Esophagus (tissue), 2 donors: ENCODE measurements at regions not wholly inside any gene's neighbourhood (a gene's known extent, or its start where the extent isn't known, plus 50 kb on each side); places are given as distances from the start of the nearest gene placed in this dataset.
"Not testable (repeated sequence)": the region's sequence is repeated elsewhere in the genome, so short reads cannot be mapped to it uniquely, and the experiment has no call there.

ENCODE experiments used
- H3K27ac ChIP-seq, 2 donors: one replicate each; pipeline ENCODE4 v1.5.1; 2013; ENCODE audit warnings: low read depth in 2 of 2, mild to moderate bottlenecking in 2 of 2, inconsistent platforms in 1 of 2, low read length in 1 of 2, moderate library complexity in 1 of 2
- H3K27me3 ChIP-seq, 2 donors: one replicate each; pipeline ENCODE4 v1.6.1; 2013; ENCODE audit warnings: low read length in 2 of 2, control low read depth in 1 of 2, mild to moderate bottlenecking in 1 of 2; ENCODE audit not compliant: insufficient read depth in 2 of 2, control insufficient read depth in 1 of 2
- H3K36me3 ChIP-seq, 2 donors: one replicate each; pipeline ENCODE4 v1.6.1; 2013; ENCODE audit warnings: low read length in 1 of 2; ENCODE audit not compliant: control insufficient read depth in 2 of 2, insufficient read depth in 2 of 2
- H3K4me1 ChIP-seq, 2 donors: one replicate each; pipeline ENCODE4 v1.6.1; 2013; ENCODE audit warnings: low read length in 1 of 2; ENCODE audit not compliant: control insufficient read depth in 2 of 2, insufficient read depth in 2 of 2
- H3K4me3 ChIP-seq, 2 donors: one replicate each; pipeline ENCODE4 v1.5.1; 2013; ENCODE audit warnings: low read length in 2 of 2, mild to moderate bottlenecking in 2 of 2, low read depth in 1 of 2, moderate library complexity in 1 of 2
- H3K9me3 ChIP-seq, 2 donors: one replicate each; pipeline ENCODE4 v1.6.1; 2013; ENCODE audit warnings: mild to moderate bottlenecking in 2 of 2, low read depth in 1 of 2, low read length in 1 of 2, moderate library complexity in 1 of 2; ENCODE audit not compliant: control insufficient read depth in 2 of 2, insufficient read depth in 1 of 2
- WGBS, 2 donors: extraction: QIAGEN DNeasy Blood & Tissue Kit; methylation state at CpG; one replicate each; pipeline ENCODE4 v1.1.7; 2013; 5-methylcytosine and 5-hydroxymethylcytosine counted together
- donor health status: healthy with polysubstance abuse.
- donor health status: Bipolar disorder and iron deficiency.

- not testable (repeated sequence) for H3K4me1 ChIP-seq, H3K27me3 ChIP-seq, H3K36me3 ChIP-seq, H3K4me3 ChIP-seq, H3K9me3 ChIP-seq, H3K27ac ChIP-seq
- 86 to 89% methylated on average over 5 of the region's 5 CpGs for WGBS, 2 donors
Measured at GRCh38 chr6:178929-179328, 113.4 kb upstream of the DUSP22 start.

DNA sequence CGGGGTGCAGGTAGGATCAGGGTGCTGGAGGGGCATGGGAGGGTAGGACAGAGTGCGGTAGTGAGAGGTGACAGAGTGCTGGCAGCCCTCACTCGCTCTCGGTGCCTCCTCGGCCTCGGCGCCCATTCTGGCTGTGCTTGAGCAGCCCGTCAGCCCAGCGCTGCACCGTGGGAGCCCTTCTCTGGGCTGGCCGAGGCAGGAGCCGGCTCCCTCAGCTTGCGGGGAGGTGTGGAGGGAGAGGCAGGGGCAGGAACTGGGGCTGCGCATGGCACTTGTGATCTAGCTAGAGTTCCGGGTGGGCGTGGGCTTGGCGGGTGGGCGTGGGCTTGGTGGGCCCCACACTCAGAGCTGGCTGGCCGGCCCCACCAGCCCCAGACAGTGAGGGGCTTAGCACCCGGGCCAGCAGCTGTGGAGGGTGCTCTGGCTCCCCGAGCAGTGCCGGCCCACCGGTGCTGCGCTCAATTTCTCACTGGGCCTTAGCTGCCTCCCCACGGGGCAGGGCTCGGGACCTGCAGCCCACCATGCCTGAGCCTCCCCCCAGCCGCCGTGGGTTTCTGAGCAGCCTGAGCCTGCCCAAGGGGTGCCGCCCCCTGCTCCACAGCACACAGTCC is 112.8 kb upstream of the DUSP22 start:
- 93 to 97% methylated on average over 28 to 29 of the region's 29 CpGs for WGBS, 2 donors
- Histone ChIP-seq H3K27me3 (no peaks in the 10 kb centered on the region), H3K36me3 (no peaks in the 10 kb centered on the region), H3K9me3 (peaks cover 0 to 2% of the 10 kb centered on the region in 2 donors), H3K4me3 (no peak overlapping the region), H3K4me1 (no peaks in the 10 kb centered on the region), H3K27ac (no peak overlapping the region)

GRCh38 chr6:180091-180694 is 112.1 kb upstream of the DUSP22 start:
- WGBS, 2 donors = 74 to 80% methylated on average over 13 of the region's 13 CpGs
- H3K9me3 ChIP-seq, H3K4me3 ChIP-seq, H3K36me3 ChIP-seq, H3K27me3 ChIP-seq, H3K27ac ChIP-seq, H3K4me1 ChIP-seq: not testable (repeated sequence)

- no peak overlapping the region for H3K27ac ChIP-seq
Measured at GRCh38 chr6:181049-181654, 111.1 kb upstream of the DUSP22 start.

GRCh38 chr6:183668-184067 is 108.6 kb upstream of the DUSP22 start:
- Histone ChIP-seq H3K4me1 (no peaks in the 10 kb centered on the region), H3K4me3 (no peak overlapping the region), H3K27me3 (no peaks in the 10 kb centered on the region), H3K36me3 (no peaks in the 10 kb centered on the region), H3K9me3 (peaks cover 0 to 2% of the 10 kb centered on the region in 2 donors), H3K27ac (no peak overlapping the region)
- WGBS, 2 donors = 85 to 90% methylated on average over 2 of the region's 2 CpGs

More at GRCh38 chr6:181049-181654, 111.1 kb upstream of the DUSP22 start:
- Histone ChIP-seq H3K36me3 (no peaks in the 10 kb centered on the region), H3K9me3 (peaks cover 0 to 2% of the 10 kb centered on the region in 2 donors), H3K4me3 (no peak overlapping the region), H3K27me3 (no peaks in the 10 kb centered on the region), H3K4me1 (no peaks in the 10 kb centered on the region)
- WGBS, 2 donors = 48 to 55% methylated on average over 5 of the region's 5 CpGs

DNA sequence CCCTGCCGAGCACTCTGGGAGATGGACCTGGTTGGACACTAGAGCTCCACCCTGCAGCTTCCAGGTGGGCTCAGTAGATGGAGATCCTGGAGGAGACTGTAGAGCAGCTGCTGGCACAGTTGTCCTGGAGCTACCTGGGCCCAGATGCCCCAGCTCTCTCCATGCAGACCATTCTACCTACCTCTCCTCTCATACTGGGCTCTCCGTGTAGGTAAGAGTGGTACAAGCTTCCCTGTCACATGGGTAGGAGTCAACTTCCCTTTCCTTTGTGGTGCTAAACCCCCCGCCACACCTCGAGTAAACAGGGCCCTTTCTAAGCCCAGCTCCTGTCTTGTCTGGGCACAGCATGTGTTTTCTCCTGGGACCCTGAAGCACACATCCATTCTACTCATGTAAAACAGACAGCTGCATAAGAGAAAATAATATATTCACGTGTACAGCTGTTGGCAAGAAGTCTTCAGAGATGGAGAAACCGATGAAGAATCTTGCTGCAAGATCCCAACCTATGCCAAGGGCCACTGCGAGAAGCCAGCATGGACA is 108.1 kb upstream of the DUSP22 start:
- Histone ChIP-seq H3K4me3 (no peak overlapping the region), H3K4me1 (no peaks in the 10 kb centered on the region), H3K27me3 (no peaks in the 10 kb centered on the region), H3K36me3 (no peaks in the 10 kb centered on the region), H3K27ac (no peak overlapping the region), H3K9me3 (peaks cover 0 to 2% of the 10 kb centered on the region in 2 donors)
- WGBS, 2 donors = 61 to 67% methylated on average over 7 of the region's 7 CpGs

DNA sequence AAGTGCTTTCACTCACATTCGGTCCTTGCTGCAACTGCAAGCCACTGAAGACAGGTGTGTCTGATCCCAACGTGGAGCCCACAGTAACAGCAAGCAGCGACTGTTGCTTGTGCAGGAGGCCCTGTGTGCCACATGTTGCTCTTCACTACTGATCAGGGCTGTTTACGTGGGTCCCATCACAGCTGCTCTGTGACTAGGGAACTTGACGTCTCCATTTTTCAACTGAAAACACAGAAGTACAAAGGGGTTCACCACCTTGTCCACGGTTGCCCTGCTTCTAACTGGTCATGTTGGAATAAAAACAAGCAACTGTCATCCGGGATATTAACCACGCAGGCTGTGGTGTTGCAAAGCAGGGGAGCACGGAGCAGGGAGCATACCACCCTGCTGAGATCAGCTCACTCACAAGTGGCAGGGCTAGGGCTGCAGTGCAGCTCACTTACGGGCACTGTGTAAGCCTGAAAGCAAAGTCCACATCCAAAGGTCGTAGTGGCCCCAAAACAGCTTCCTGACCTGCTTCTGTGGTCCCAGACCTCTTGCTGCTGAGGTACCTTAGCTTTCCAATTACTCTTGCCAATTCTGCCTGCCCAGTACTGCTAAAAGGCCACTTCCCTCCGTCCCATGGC is 105.8 kb upstream of the DUSP22 start:
- Histone ChIP-seq H3K27me3 (no peaks in the 10 kb centered on the region), H3K4me1 (no peaks in the 10 kb centered on the region), H3K36me3 (no peaks in the 10 kb centered on the region), H3K9me3 (no peaks in the 10 kb centered on the region), H3K27ac (no peak overlapping the region), H3K4me3 (no peak overlapping the region)
- 69 to 71% methylated on average over 12 of the region's 12 CpGs for WGBS, 2 donors

DNA sequence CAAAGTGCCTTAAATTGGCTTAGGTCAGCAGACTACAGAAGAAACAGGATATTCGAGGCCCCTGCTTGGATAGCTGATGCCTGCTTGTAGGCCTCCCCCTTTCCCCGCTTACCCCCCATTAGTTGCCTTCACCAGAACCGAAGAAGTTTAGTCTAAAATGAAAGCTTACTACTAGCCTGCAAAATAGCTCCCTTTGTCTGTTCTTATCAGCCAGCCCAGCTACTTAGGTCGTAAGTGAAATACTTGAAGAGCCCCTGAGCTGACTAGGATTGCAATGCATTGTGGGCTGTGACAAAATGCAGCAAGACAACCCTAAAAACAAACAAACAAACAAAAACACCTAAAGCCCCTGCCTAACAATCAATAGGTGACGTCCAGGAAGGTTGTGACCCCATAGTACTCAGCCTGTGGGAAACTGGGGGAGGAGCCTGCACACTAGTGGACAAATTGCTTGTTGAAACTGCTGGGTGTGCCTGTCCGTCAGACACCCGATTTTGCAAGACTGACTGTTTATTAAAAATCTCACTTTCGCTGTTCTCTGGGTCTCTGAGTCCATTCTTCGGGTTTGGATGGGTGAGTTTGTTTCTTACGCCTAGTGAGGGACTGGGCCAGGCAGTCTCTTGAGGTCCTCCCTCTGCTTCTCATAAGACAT is 105.0 kb upstream of the DUSP22 start:
- H3K27me3 ChIP-seq = no peaks in the 10 kb centered on the region
- no peak overlapping the region for H3K4me3 ChIP-seq
- H3K36me3 ChIP-seq = no peaks in the 10 kb centered on the region
- H3K4me1 ChIP-seq = no peaks in the 10 kb centered on the region
- 63 to 69% methylated on average over 10 of the region's 10 CpGs for WGBS, 2 donors
- no peak overlapping the region for H3K27ac ChIP-seq
- H3K9me3 ChIP-seq = no peaks in the 10 kb centered on the region

- H3K4me3 ChIP-seq = no peak overlapping the region
Measured at GRCh38 chr6:188821-189655, 103.2 kb upstream of the DUSP22 start.

More at GRCh38 chr6:188821-189655, 103.2 kb upstream of the DUSP22 start:
- Histone ChIP-seq H3K9me3 (no peaks in the 10 kb centered on the region), H3K27me3 (no peaks in the 10 kb centered on the region), H3K4me1 (no peaks in the 10 kb centered on the region), H3K36me3 (no peaks in the 10 kb centered on the region), H3K27ac (no peak overlapping the region)
- 21 to 28% methylated on average over 13 of the region's 13 CpGs for WGBS, 2 donors
